T-helper 1 cell treated with Interleukin-12 subunit alpha and Interleukin-12 subunit beta and Interleukin-4 antibody, amounts not matched to agents 30 ng/mL and 1 ng/mL, for 36 hours (primary cell): ENCODE measurements at regions not wholly inside any gene's neighbourhood (a gene's known extent, or its start where the extent isn't known, plus 50 kb on each side); places are given as distances from the start of the nearest gene placed in this dataset.

Experiments
- intact Hi-C: fragments of 100-400 bp; cut with micrococcal nuclease; formaldehyde crosslinking; loops from one replicate; pipeline ENCODE4 v1.15.1; 2024

GRCh38 chr5:112112346-112112745, 306.7 kb downstream of the EPB41L4A start:
- intact Hi-C loops, result no loop called here

- intact Hi-C loops, result no loop called here
These were observed 309.6 kb downstream of the EPB41L4A start for GRCh38 chr5:112109331-112110007.

DNA sequence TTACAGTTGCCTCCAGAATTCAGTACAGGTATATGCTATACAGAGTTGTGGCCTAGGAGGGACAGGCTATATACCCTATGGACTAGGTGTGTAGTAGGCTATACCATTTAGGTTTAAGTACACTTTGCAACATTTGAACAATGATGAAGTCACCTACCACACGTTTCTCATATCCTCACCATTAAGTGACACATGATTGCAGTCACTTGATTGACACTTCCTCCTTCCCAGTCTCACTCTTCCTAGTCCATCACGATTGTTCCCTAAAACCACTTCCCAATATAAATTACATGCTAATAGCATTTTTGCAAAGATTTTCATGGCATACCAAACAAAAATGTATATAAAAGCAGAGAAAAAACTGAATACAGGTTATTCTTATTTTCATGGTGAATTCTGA, 312.2 kb downstream of the EPB41L4A start:
- intact Hi-C loops, result no loop called here

DNA sequence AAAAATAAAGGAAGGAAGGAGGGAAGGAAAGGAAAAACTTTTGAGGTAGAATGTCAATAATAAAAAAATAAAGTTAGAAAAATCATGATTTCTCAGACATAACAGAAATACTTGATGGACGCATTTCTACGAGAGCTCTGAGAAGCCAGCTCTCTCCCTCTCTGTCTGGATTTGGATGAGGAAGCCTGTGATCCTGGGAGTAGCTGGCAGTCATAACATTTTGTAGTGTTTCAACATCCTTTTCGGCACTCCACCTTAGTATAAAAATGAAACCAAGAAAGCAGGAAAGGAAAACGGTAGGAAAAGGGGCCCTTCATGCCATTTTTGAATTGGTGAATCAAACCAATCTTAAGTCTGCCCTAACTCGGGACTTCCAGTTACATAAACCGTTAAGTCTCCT, 321.3 kb downstream of the EPB41L4A start:
- intact Hi-C loops, result no loop called here

DNA sequence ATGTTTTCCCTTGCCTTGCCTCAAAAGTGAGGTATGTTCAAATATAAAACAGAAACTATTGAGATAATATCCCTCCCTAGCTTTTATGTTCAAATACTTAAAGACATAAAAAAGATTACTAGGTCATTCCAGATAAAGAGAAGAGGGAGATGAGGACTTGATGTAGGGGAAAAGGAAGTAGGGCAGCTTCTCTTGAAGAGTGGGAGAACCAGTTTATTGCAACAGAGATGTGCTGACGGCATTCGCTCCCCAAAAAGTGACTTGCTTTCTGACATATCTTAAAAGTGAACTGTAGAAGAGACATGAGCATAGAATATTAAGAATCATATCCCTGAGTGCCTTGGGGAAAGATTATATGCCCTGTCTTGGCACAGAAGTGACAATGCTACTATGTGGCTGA, 330.2 kb upstream of the NREP start:
- intact Hi-C loops, result no loop called here

- intact Hi-C loops, result no loop called here
These were observed 329.7 kb upstream of the NREP start for GRCh38 chr5:112086740-112087139.

- intact Hi-C loops, result no loop called here
These were observed 327.2 kb upstream of the NREP start for GRCh38 chr5:112084149-112084548.

- intact Hi-C loops, result no loop called here
These were observed 326.6 kb upstream of the NREP start for GRCh38 chr5:112083623-112084022.

- intact Hi-C loops, result no loop called here
These were observed 320.2 kb upstream of the NREP start for GRCh38 chr5:112077180-112077579.

DNA sequence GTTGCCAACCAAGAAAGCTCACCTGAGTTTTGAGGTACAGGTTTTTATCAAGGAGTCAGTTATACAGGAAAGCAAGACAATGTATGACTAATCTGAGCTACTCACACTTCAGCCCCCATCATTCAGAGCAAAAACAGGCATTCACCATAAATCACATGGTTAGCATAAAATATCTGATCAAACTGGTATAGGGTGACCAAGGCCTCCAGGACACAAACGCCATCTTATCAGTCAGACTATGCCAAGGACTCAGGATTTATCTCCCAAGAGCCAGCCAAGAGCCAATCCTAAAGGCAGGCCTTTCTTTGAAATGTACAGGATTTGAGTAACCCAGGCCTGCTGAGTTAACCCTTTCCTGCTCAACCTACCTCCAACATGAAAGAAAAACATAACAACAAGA, 313.0 kb upstream of the NREP start:
- intact Hi-C loops, result no loop called here

- intact Hi-C loops, result no loop called here
These were observed 312.3 kb upstream of the NREP start for GRCh38 chr5:112069329-112069728.

DNA sequence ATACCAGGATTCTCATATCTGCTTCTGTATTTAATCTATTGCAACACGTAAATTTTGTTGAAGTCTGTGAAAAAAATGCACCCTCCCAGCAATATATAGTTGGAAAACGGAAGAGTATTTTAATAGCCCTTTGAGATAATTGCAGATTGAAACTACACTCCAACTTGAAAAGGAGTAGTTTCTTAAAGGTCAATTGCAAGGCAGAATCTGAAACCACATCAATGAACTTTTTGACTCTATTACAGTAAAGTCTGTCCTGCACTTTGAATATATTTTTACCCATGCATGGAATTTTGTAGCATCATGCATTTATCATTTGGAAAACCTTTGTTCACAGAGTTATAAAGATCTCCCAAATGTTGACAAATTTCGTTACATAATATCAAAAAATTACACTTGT, 311.6 kb upstream of the NREP start:
- intact Hi-C loops, result no loop called here

DNA sequence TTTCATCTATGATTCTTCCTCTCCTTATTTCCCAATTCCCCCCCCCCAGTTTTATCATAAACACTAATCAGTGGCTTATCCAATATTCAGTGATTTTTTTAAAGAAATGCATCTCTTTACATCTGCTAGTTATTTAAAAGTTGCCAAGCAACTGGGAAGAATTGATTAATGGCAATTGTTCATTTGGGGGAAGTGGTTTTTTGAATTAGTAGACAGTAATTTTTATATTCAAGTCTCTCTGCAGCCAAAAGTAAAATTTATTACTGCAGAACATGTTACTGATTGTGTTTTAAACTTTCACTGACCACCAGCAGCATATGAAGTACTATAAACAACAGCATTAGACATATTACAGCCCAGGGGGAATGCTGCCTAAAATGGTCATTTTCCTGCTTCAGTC, 308.8 kb upstream of the NREP start:
- intact Hi-C loops, result no loop called here

DNA sequence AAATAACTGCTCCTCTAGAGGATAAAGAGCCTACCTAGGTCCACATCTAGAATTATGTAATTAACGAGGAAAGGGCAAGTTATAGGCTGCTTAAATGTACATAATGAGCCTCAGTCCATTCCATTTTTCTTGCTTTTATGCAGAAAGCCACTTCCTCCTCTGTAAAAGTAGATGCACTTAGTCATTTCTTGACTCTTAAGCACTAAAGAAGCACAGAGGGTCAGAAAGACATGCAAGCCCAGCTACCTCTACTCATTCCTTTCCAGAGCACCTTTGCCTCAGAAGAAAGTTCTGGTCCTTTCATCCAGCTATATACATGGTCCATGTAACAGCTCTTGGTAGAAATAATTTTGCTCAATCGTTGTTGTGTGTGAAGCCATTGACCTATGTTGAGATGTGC, 308.0 kb upstream of the NREP start:
- intact Hi-C loops, result no loop called here

DNA sequence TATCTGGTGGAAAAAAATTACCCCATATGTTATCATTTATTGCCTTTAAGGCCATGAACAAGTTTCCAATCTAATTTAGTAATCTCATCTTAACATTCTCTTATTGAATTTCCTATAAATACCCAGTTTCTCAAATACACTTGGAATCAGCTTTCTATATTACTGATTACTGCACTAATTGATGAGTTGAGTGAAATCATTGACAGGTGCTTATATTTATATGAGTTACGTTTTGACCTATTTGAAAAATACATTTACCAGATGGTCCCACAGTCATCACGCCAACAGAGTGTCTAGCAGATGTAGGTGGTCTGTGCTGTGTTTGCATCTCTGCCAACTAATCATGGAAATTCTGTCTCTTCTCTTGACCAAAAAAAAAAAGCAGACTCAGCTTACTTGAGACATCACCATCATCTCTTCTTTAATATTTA, 307.3 kb upstream of the NREP start:
- intact Hi-C loops, result no loop called here

DNA sequence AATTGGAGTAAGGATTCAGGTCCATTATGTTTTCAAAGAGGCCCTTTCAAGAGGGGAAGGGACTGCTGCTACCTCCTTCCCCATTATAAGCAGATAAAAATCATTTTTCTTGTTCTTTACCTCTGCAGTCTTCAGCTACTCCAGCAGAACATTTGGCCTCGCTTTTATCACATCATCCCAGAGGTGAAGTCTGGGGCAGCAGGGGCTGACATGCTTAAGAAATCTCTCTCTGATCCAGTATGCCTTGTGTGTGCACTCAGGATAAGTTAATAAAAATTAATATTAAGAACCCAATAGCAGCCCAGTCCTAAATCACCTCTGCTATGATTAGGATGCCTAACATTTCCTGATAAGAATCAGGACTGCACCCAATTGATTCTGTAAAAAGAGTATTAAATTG, 306.9 kb upstream of the NREP start:
- intact Hi-C loops, result no loop called here

GRCh38 chr5:112063191-112063590, 306.2 kb upstream of the NREP start:
- intact Hi-C loops, result no loop called here

DNA sequence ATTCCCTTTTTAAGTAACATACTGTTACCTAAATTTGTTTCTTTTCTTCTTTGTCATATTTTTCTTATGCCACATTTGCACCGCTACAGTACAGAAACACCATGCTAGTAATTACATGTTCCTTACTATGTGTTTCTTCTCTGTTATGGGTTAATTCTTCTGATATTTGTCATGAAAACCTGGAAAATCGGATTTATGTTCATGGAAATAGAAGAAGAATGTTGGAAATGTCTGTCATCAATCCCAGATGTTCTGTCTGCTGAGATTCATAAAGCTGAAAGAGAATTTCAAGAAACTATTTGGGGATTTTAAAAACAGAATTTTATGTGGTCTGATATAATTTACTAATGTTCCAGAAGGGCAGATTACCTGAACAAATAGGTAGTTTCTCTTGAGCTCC, 305.2 kb upstream of the NREP start:
- intact Hi-C loops, result no loop called here

DNA sequence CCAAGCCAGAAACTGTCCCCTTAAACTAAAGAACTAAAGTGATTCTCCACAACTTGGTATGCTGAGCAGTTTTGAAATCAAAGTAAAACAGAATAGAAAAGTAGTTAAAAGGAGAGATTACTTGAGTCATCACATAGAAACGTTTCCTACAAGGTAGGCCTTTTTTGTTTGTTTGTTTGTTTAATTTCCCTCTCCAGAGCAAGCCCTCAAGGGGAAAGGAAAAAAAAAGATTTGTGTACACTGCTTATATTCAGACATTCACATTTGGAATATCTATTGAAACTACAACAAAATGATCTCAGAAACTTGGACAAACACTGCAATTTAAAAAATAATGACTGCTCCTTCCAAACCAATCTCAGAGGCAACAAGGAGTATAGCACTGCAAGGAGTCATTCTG, 304.7 kb upstream of the NREP start:
- intact Hi-C loops, result no loop called here

- intact Hi-C loops, result no loop called here
These were observed 302.7 kb upstream of the NREP start for GRCh38 chr5:112059579-112060135.

DNA sequence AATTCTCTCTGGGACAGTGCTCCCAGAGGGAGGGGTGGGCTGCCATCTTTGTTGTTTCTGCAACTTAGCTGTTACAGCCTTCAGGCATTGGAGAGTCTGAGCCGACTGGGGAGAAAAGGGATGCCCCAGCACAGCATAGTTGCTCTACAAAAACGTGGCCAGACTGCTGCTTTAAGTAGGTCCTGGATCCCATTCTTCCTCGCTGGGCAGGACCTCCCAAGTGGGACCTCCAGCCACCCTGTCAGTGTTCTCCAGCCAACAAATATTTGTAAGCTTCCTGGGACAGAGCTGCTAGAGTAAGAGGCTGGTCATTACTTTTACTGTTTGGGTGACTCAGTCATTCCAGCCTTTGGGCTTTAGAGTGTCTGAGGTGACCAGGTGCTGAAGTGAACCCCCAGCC, 292.7 kb upstream of the NREP start:
- intact Hi-C loops, result no loop called here

GRCh38 chr5:112036206-112036605, 279.2 kb upstream of the NREP start:
- intact Hi-C loops, result no loop called here

GRCh38 chr5:112034421-112034979, 277.5 kb upstream of the NREP start:
- intact Hi-C loops, result no loop called here
